ENCODE measurements at regions not wholly inside any gene's neighbourhood (a gene's known extent, or its start where the extent isn't known, plus 50 kb on each side); places are given as distances from the start of the nearest gene placed in this dataset.

DNA sequence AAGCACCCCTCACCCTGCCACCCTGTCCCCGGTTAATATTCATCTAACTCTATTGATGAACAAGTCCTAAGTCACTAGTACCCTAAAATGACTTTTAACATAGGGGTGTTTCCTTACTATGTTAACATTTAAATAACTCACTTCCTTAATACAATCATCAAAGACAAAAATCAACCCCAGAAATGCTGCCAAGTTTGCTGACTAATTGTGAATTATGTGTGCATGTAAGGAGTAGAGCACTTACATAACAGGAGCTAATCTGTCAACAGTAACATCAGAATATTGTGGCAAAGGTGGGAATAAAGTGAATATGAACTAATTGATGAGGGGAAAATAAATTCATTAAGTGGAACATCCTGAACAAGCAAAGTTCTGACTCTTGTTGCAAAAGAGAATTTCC lies 81.4 kb upstream of the ERBB4 start:
- intact Hi-C loops (cut with DNase I; ENCODE audit: low total_unique reads): no loop called here
- no peak for TF ChIP-seq POLR2A (IDR thresholded peaks at IDR 0.05)
- TF ChIP-seq, protein P1, sequence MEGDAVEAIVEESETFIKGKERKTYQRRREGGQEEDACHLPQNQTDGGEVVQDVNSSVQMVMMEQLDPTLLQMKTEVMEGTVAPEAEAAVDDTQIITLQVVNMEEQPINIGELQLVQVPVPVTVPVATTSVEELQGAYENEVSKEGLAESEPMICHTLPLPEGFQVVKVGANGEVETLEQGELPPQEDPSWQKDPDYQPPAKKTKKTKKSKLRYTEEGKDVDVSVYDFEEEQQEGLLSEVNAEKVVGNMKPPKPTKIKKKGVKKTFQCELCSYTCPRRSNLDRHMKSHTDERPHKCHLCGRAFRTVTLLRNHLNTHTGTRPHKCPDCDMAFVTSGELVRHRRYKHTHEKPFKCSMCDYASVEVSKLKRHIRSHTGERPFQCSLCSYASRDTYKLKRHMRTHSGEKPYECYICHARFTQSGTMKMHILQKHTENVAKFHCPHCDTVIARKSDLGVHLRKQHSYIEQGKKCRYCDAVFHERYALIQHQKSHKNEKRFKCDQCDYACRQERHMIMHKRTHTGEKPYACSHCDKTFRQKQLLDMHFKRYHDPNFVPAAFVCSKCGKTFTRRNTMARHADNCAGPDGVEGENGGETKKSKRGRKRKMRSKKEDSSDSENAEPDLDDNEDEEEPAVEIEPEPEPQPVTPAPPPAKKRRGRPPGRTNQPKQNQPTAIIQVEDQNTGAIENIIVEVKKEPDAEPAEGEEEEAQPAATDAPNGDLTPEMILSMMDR (IDR thresholded peaks at IDR 0.05): no peak
- DNase-seq (ENCODE audit: low spot score in 2 of 2): no peak
- WGBS, 2 donors: 71 to 79% methylated on average over 1 of the region's 1 CpG
- H3K4me3 ChIP-seq (ENCODE audit: low read depth, poor library complexity, severe bottlenecking): no peak overlapping the region

DNA sequence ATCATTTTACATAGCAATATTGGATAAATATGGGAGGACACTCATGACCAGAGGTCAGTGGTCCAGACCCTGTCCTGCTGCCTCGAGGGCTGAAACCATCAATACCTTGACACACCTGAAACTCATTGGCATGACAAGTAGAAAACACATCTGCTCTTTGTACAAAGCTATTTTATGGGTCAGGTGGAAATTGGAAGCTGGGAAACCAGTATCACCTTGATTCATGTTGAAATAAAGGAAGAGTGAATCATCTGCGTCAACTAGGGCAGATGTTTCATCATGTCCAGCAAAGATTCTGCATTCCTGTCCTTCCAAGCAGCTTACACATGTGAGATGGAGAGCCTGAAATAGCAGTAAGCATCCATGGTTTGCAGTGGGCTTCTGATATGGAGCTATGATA lies 80.0 kb upstream of the ERBB4 start:
- DNase-seq (ENCODE audit: low spot score in 2 of 2): no peak
- WGBS, 2 donors: 27 to 42% methylated on average over 2 of the region's 2 CpGs
- H3K4me3 ChIP-seq (ENCODE audit: low read depth, poor library complexity, severe bottlenecking): no peak overlapping the region
- intact Hi-C loops (cut with DNase I; ENCODE audit: low total_unique reads): no loop called here
- TF ChIP-seq, protein P1 (IDR thresholded peaks at IDR 0.05): no peak
- TF ChIP-seq POLR2A (IDR thresholded peaks at IDR 0.05): no peak

GRCh38 chr2:212610872-212611425 lies 72.3 kb upstream of the ERBB4 start:
- DNase-seq (ENCODE audit: low spot score in 2 of 2): no peak
- no peak overlapping the region for H3K4me3 ChIP-seq (ENCODE audit: low read depth, poor library complexity, severe bottlenecking)
- 52 to 61% methylated on average over 3 of the region's 3 CpGs for WGBS, 2 donors
- intact Hi-C loops (cut with DNase I; ENCODE audit: low total_unique reads): no loop called here
- TF ChIP-seq, protein P1 (IDR thresholded peaks at IDR 0.05): no peak
- no peak for TF ChIP-seq POLR2A (IDR thresholded peaks at IDR 0.05)

DNA sequence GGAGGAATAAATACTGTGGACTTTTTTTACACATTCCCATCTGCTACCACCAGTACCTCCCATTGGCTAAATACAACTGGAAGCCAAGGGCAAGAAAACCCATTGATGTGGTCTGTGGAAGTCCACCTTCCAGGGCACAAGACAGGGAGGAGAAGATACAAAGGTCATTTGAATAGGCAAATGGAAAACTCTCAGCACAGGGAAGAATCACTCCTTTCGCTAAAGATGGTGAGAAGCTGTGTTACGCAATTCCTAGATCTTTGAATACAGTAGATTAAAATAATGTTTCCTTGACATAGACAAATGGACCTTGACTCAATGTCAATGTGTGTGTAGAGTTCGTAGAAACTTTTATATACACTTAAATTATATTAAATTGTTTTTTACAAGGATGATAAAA lies 70.9 kb upstream of the ERBB4 start:
- WGBS, 2 donors: 82 to 89% methylated on average over 3 of the region's 3 CpGs
- no peak overlapping the region for H3K4me3 ChIP-seq (ENCODE audit: low read depth, poor library complexity, severe bottlenecking)
- intact Hi-C loops (cut with DNase I; ENCODE audit: low total_unique reads): no loop called here
- TF ChIP-seq, protein P1 (IDR thresholded peaks at IDR 0.05): no peak
- no peak for TF ChIP-seq POLR2A (IDR thresholded peaks at IDR 0.05)
- DNase-seq (ENCODE audit: low spot score in 2 of 2): no peak

DNA sequence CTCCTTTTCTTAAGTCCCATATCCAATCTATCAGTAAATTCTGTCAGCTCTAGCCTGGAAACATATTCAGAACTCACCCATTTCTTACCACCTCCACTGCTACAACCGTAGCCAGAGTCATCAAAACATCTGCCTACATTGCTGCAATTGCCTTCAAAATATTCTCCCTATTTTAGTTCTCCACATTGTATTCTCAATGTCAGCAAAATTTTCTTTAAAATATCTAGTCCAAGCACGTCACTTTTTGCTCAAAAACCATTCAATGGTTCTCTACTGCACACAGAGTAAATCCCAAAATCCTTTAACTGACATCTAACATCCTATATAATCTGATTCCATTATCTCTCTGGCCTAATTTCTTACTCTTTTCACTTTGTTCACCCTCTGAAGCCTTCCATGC lies 68.5 kb upstream of the ERBB4 start:
- no peak for DNase-seq (ENCODE audit: low spot score in 2 of 2)
- WGBS, 2 donors: 51 to 73% methylated on average over 2 of the region's 2 CpGs
- H3K4me3 ChIP-seq (ENCODE audit: low read depth, poor library complexity, severe bottlenecking): no peak overlapping the region
- intact Hi-C loops (cut with DNase I; ENCODE audit: low total_unique reads): no loop called here
- no peak for TF ChIP-seq POLR2A (IDR thresholded peaks at IDR 0.05)
- TF ChIP-seq, protein P1 (IDR thresholded peaks at IDR 0.05): no peak

DNA sequence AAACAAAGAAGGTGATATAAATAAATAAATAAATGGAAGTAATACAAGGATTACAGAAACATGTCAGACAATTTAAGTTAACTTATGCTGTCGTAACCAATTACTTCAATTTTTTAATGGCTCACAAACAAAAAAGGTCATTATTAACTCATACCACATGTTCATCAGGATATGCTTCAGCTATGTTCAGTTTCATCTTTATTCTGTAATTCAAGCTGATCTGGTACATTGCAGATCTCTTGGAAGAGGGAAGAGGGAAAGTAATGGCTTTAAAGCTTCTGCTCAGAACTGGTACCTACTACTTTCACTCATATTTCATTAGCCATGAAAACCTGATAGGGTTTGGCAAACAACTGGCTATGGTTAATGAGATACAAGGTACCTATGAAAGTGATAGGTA lies 67.6 kb upstream of the ERBB4 start:
- WGBS, 2 donors: 74 to 77% methylated on average over 1 of the region's 1 CpG
- no peak for TF ChIP-seq POLR2A (IDR thresholded peaks at IDR 0.05)
- TF ChIP-seq, protein P1 (IDR thresholded peaks at IDR 0.05): no peak
- H3K4me3 ChIP-seq (ENCODE audit: low read depth, poor library complexity, severe bottlenecking): no peak overlapping the region
- intact Hi-C loops (cut with DNase I; ENCODE audit: low total_unique reads): no loop called here
- DNase-seq (ENCODE audit: low spot score in 2 of 2): no peak

Measured in lower leg skin (tissue), 4 donors.